Mucosa of rectum (tissue), 2 donors: ENCODE measurements at regions not wholly inside any gene's neighbourhood (a gene's known extent, or its start where the extent isn't known, plus 50 kb on each side); places are given as distances from the start of the nearest gene placed in this dataset.

Experiments
- H3K27ac ChIP-seq, 2 donors: one replicate each; pipeline ENCODE4 v1.7.0; 2013; ENCODE audit warnings: inconsistent platforms in 2 of 2, low read depth in 2 of 2, low read length in 2 of 2
- H3K27me3 ChIP-seq, 2 donors: one replicate each; pipeline ENCODE4 v1.7.0; 2013; ENCODE audit warnings: low read length in 2 of 2; ENCODE audit not compliant: control insufficient read depth in 2 of 2, insufficient read depth in 2 of 2
- H3K36me3 ChIP-seq, 2 donors: one replicate each; pipeline ENCODE4 v1.7.0; 2013; ENCODE audit warnings: low read length in 2 of 2; ENCODE audit not compliant: control insufficient read depth in 2 of 2, insufficient read depth in 2 of 2
- H3K4me1 ChIP-seq, 2 donors: one replicate each; pipeline ENCODE4 v1.7.0; 2013; ENCODE audit warnings: low read length in 2 of 2, mild to moderate bottlenecking in 1 of 2; ENCODE audit not compliant: control insufficient read depth in 2 of 2, insufficient read depth in 2 of 2
- H3K4me3 ChIP-seq, 2 donors: one replicate each; pipeline ENCODE4 v1.7.0; 2013; ENCODE audit warnings: low read length in 2 of 2
- H3K9ac ChIP-seq, 2 donors: one replicate each; pipeline ENCODE4 v1.7.0; 2013; ENCODE audit warnings: low read length in 2 of 2, low read depth in 1 of 2, mild to moderate bottlenecking in 1 of 2
- H3K9me3 ChIP-seq, 2 donors: one replicate each; pipeline ENCODE4 v1.7.0; 2013; ENCODE audit warnings: low read length in 2 of 2; ENCODE audit not compliant: control insufficient read depth in 2 of 2
- donor health status: healthy.
- donor health status: Normal muscosa, but diverticular disease.

DNA sequence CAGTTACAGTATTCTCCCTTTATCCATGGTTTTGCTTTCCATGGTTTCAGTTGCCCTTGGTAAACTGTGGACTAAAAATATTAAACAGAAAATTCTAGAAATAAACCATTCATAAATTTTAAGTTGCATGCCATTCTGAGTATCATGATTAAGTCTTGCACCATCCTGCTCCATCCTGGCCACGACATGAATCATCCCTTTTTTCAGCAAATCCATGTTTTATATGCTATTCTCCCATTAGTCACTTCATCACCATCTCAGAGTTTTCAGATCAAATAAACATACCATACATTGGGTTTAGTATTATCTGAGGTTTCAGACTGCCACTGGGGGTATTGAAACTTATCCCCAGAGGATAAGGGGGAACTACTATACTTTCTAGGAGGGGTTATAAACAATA is 234.4 kb upstream of the ATP10B start:
- no peaks in the 10 kb centered on the region for H3K27me3 ChIP-seq

DNA sequence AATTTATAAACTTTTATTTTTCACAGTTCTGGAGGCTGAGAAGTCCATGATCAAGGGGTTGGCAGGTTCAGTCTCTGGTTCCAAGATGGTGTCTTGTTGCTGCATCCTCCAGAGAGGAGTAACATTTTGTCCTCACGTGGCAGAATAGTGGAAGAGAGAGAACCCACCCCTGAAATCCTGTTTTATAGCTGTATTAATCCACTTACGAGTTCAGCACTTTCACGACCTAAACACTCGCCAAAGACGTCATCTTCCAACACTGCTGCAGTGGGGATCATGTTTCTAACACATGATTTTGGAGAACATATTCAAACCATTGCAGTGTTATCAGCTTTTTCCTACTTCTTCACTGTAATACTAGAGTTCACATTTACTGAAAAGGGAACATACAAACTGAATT is 233.0 kb upstream of the ATP10B start:
- H3K36me3 ChIP-seq, result no peaks in the 10 kb centered on the region
- H3K4me1 ChIP-seq, result no peaks in the 10 kb centered on the region
- no peaks in the 10 kb centered on the region for H3K9me3 ChIP-seq
- H3K9ac ChIP-seq, result no peak overlapping the region
- no peaks in the 10 kb centered on the region for H3K27me3 ChIP-seq
- H3K4me3 ChIP-seq, result no peak overlapping the region
- no peak overlapping the region for H3K27ac ChIP-seq

More for the DNA sequence above, 234.4 kb upstream of the ATP10B start:
- H3K4me1 ChIP-seq, result no peaks in the 10 kb centered on the region
- H3K9me3 ChIP-seq, result no peaks in the 10 kb centered on the region
- no peak overlapping the region for H3K4me3 ChIP-seq
- H3K36me3 ChIP-seq, result no peaks in the 10 kb centered on the region
- no peak overlapping the region for H3K27ac ChIP-seq
- H3K9ac ChIP-seq, result no peak overlapping the region

DNA sequence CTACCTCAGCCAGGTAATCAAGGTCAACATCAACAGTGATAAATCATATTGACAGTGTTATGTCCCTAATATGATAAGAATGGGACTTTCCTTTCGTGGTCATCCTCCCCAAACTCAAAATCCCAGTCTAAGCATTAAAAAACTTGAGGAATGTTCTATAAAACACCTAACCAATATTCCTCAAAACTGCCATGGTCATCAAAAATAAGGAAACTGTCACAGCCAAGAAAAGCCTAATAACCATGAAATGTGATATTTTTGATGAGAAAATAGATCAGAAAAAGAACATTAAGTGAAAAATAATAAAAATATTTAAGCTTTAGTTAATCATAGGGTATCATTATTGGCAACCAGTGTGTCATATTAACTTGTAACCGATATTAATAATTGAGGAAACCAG is 232.1 kb upstream of the ATP10B start:
- no peaks in the 10 kb centered on the region for H3K27me3 ChIP-seq
- H3K9ac ChIP-seq, result no peak overlapping the region
- no peak overlapping the region for H3K27ac ChIP-seq
- H3K4me1 ChIP-seq, result no peaks in the 10 kb centered on the region
- H3K36me3 ChIP-seq, result no peaks in the 10 kb centered on the region
- H3K9me3 ChIP-seq, result no peaks in the 10 kb centered on the region
- H3K4me3 ChIP-seq, result no peak overlapping the region

DNA sequence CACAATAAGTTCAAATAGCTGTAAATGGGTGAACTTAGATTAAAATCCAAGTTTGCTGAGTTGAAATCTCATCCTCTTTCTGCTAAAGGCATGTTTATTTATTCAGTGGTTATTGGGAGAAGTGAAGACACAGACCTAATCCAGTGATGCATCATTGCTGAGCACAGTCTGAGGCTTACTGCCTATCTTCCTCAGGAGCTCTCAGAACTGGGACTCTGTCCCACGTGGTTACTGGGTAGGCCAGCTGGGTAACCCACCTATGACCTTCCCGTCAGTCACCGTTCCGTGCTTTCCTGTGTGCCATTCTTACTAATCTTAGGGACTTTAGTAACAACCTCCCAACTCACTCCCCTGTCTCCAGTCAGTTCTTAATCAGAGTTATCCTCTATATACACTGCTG is 226.8 kb upstream of the ATP10B start:
- Histone ChIP-seq H3K27me3 (no peaks in the 10 kb centered on the region), H3K4me1 (no peaks in the 10 kb centered on the region), H3K27ac (no peak overlapping the region), H3K9ac (no peak overlapping the region), H3K4me3 (no peak overlapping the region), H3K36me3 (no peaks in the 10 kb centered on the region), H3K9me3 (no peaks in the 10 kb centered on the region)

DNA sequence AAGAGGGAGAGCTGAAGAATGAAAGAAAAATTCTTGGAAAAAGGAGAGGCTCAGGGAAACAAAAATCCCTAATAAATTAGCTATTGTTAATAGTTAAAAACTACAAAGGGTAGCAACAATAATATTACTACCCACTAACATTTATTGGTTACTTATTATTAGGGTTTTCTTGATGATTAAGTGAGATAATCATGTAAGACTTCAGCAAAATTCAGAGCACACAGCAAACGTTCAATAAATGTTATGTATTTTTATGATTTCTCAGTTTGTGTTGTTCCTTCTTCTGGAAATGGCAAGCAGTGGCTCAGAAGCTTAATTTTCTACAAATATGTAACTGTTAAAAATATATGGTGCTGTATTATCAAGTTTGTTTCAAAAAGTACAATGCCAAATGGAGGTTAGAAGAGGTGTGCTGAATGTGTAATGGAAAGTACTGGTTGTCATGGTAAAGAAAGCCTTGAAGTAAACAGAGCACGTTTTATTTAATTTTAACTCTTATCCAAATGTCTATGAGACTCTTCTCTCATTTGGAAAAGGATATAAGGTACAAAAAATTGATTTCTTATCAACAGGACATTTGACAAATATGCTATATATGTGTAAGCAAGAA is 226.0 kb upstream of the ATP10B start:
- H3K4me1 ChIP-seq, result no peaks in the 10 kb centered on the region
- H3K4me3 ChIP-seq, result no peak overlapping the region
- no peak overlapping the region for H3K27ac ChIP-seq
- no peak overlapping the region for H3K9ac ChIP-seq
- no peaks in the 10 kb centered on the region for H3K27me3 ChIP-seq
- no peaks in the 10 kb centered on the region for H3K36me3 ChIP-seq
- H3K9me3 ChIP-seq, result no peaks in the 10 kb centered on the region

DNA sequence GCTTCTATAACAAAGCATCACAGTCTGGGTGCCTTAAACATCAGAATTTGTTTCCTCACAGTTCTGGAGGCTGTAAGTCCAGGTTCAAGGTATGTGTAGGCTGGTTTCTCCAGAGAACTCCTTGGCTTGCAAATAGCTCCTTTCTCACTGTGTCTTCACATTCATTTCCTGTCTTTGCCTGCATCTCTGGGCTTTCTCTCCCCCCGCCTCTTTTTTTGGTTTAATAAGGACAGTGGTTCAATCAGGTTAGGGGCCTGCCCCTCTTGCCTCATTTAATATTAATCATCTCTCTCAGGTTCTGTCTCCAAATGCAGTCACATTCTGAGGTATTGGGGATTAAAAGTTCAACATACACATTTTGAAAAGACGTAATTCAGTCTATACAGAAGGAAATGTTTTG is 225.5 kb upstream of the ATP10B start:
- Histone ChIP-seq H3K36me3 (no peaks in the 10 kb centered on the region), H3K4me1 (no peaks in the 10 kb centered on the region), H3K27ac (no peak overlapping the region), H3K9me3 (no peaks in the 10 kb centered on the region), H3K4me3 (no peak overlapping the region), H3K27me3 (no peaks in the 10 kb centered on the region), H3K9ac (no peak overlapping the region)

DNA sequence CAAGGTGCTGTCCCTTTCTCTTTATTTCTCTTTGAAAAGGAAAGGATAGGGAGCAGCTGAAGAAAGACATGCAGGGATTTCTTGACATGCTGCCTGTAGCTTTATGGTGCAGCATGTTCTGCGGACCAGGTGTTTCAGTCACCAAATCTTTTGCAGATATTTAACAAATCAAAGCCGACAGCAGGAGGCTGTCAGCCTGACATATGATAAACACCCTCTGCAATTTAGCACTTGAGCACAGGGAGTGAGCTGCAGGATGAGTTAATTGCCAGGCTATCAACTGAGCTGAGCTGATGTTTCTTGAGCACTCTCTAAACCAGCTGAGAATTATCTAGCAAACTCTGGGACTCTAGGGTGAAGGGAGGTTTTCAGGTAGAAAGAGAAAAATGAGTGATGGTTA is 212.8 kb upstream of the ATP10B start:
- Histone ChIP-seq H3K9ac (no peak overlapping the region), H3K36me3 (no peaks in the 10 kb centered on the region), H3K4me3 (no peak overlapping the region), H3K27me3 (no peaks in the 10 kb centered on the region), H3K27ac (no peak overlapping the region), H3K9me3 (no peaks in the 10 kb centered on the region), H3K4me1 (no peaks in the 10 kb centered on the region)

DNA sequence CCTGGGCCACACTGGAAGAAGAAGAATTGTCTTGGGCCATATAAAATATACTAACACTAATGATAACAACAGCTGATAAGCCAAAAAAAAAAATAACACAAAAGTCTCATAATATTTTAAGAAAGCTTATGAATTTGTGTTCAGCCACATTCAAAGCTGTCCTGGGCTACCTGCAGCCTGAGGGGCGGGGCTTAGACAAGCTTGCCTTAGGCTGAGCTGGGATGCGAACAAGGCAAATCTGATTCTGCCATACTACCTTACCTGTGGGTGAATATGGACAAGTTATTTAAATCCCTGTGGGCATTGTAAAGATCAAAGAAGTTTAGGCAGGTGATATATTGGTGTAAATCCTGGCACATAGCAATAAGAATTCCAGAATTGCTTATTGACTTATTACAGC is 212.3 kb upstream of the ATP10B start:
- Histone ChIP-seq H3K36me3 (no peaks in the 10 kb centered on the region), H3K4me1 (no peaks in the 10 kb centered on the region), H3K27me3 (no peaks in the 10 kb centered on the region), H3K9ac (no peak overlapping the region), H3K9me3 (no peaks in the 10 kb centered on the region), H3K4me3 (no peak overlapping the region), H3K27ac (no peak overlapping the region)

DNA sequence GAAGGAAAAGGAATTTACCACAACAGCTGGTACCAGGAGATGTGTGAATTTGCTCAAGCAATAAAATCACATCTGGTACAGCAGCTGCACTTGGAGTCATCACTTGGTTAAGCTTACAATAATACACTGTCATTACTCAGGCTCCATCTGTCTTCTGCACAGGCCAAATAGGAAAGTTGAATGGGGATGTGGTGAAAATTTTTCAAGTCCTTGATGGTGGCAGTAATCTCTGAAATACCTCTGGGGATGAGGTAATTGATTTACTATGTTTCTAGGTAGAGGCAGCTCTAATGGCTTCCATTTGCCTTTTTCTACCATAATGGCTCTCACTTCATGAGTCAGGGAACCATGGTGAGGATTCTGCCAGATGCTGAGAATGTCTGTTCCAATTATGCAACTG is 206.8 kb upstream of the ATP10B start:
- no peaks in the 10 kb centered on the region for H3K36me3 ChIP-seq
- no peaks in the 10 kb centered on the region for H3K4me1 ChIP-seq
- H3K9ac ChIP-seq, result no peak overlapping the region
- no peaks in the 10 kb centered on the region for H3K9me3 ChIP-seq
- no peak overlapping the region for H3K27ac ChIP-seq
- H3K27me3 ChIP-seq, result no peaks in the 10 kb centered on the region
- H3K4me3 ChIP-seq, result no peak overlapping the region

DNA sequence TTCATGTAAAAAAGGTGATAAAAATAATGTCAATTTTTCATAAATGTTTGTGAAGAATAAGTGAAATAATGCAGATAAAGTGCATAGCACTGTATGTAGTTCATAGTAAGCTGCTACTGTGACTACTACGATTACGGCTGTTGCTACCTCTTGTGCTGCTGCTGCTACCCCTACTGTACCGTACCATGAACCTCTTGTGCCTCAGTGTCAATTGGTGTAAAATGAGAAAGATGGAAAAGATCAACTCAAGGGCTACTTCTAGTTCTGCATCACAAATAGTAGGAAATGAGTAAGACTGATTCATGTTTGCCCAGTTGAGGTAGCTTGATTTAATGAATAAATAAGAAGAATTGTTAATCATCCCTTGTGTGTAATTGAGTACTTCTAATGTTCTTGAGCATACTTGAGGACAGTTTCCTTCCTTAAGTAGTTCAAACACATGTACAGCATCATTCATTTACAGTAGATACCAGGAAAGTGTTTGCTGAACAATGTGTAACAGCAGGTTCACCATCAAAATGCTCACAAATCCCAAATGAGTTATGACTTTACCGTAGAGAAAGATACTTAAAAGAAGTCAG is 200.0 kb upstream of the ATP10B start:
- Histone ChIP-seq H3K9ac (no peak overlapping the region), H3K4me3 (no peak overlapping the region), H3K9me3 (no peaks in the 10 kb centered on the region), H3K4me1 (no peaks in the 10 kb centered on the region), H3K27me3 (no peaks in the 10 kb centered on the region), H3K36me3 (no peaks in the 10 kb centered on the region), H3K27ac (no peak overlapping the region)

DNA sequence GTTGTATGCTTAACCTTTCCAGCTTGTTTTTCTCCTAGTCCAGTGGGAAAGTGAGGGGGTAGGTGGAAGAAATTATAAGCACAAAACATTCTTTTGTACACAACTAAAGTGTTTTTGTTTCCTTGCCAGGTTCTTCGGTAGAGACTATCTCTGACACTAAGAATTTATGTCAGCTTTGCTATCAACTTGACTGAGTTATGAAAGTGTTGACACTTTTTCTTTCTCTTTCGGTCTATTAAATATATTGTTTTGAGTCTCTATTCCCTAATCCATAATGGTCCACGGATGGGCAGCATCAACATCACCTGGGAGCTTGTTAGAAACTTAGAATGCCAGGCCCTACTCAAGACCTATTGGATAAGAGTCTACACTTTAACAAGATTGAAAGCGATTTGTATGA is 195.0 kb upstream of the ATP10B start:
- Histone ChIP-seq H3K4me3 (no peak overlapping the region), H3K27ac (no peak overlapping the region), H3K9me3 (no peaks in the 10 kb centered on the region), H3K4me1 (no peaks in the 10 kb centered on the region), H3K27me3 (no peaks in the 10 kb centered on the region), H3K36me3 (no peaks in the 10 kb centered on the region), H3K9ac (no peak overlapping the region)
